Left lung (tissue), 4 donors: ENCODE measurements at regions not wholly inside any gene's neighbourhood (a gene's known extent, or its start where the extent isn't known, plus 50 kb on each side); places are given as distances from the start of the nearest gene placed in this dataset.
"Not testable (repeated sequence)": the region's sequence is repeated elsewhere in the genome, so short reads cannot be mapped to it uniquely, and the experiment has no call there.

Source experiments
- ATAC-seq: fragments of 200-7000 bp; cut with Tn5 transposase; one replicate; pipeline ENCODE4 v1.9.1; 2020; ENCODE audit warnings: moderate library complexity
- DNase-seq, 4 donors: peaks; one replicate each; pipeline ENCODE4 v3.0.0-alpha.2; 2013 to 2020
- H3K27ac ChIP-seq, 2 donors: fragments of 200-600 bp; sonication (generic) in 1 of 2; one replicate each; pipeline versions ENCODE4 v1.5.0 to v1.8.0; 2020 to 2021
- H3K27me3 ChIP-seq, 2 donors: fragments of 200-600 bp; sonication (generic) in 1 of 2; one replicate each; pipeline versions ENCODE4 v1.5.0 to v1.8.0; 2020 to 2021
- H3K36me3 ChIP-seq, 2 donors: fragments of 200-600 bp; sonication (generic) in 1 of 2; one replicate each; pipeline versions ENCODE4 v1.5.0 to v1.8.0; 2020 to 2021
- H3K4me1 ChIP-seq, 2 donors: fragments of 200-600 bp; one replicate each; pipeline ENCODE4 v1.8.0; 2021
- H3K4me3 ChIP-seq, 2 donors: fragments of 200-600 bp; sonication (generic) in 1 of 2; one replicate each; pipeline versions ENCODE4 v1.5.0 to v1.8.0; 2020 to 2021; ENCODE audit warnings: mild to moderate bottlenecking in 1 of 2
- H3K9me3 ChIP-seq, 2 donors: fragments of 200-600 bp; sonication (generic) in 1 of 2; one replicate each; pipeline versions ENCODE4 v1.5.0 to v1.8.0; 2020 to 2021
- CTCF ChIP-seq, 2 donors: fragments of 200-600 bp; sonication (generic) in 1 of 2; IDR thresholded peaks; one replicate each; pipeline versions ENCODE4 v1.5.0 to v1.8.0; 2021; ENCODE audit warnings: antibody characterized with exemption in 2 of 2
- intact Hi-C, 2 donors: fragments of 100-400 bp; cut with DNase I; formaldehyde crosslinking; loops; one replicate each; pipeline versions ENCODE4 v1.11.2 to v1.14.2; 2022
- donor health status: DM: no; HTN: yes; CAD: no.
- donor health status: DM: no; HTN: no; CAD: no.

DNA sequence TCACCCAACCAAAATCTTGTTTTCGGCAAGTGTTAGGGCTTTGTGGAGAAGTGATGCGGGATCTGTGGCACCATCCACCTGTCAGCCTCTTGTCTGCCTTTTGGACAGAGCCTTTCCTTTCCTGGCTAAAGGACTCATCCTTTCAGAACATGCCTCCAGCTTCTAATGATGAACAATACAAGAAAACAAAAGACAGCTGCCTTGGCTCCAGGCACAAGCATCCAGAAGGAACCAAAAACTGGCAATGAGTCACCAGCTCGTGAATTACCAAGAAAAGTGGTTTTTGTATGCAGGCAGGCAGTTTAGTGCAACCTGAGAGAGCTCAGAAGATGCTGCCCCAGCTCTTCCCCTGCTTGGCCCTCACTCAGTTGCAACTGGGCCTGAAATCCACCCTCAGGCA lies 84.6 kb upstream of the NAMPT start:
- Histone ChIP-seq H3K27me3 (no peaks in the 10 kb centered on the region), H3K27ac (no peak overlapping the region), H3K36me3 (no peaks in the 10 kb centered on the region), H3K4me1 (peaks cover 0 to 53% of the 10 kb centered on the region in 2 donors), H3K9me3 (no peaks in the 10 kb centered on the region), H3K4me3 (no peak overlapping the region)
- DNase-seq, result no peak
- intact Hi-C loops, result no loop called here
- no peak for ATAC-seq
- no peak for TF ChIP-seq CTCF (IDR thresholded peaks at IDR 0.05)

DNA sequence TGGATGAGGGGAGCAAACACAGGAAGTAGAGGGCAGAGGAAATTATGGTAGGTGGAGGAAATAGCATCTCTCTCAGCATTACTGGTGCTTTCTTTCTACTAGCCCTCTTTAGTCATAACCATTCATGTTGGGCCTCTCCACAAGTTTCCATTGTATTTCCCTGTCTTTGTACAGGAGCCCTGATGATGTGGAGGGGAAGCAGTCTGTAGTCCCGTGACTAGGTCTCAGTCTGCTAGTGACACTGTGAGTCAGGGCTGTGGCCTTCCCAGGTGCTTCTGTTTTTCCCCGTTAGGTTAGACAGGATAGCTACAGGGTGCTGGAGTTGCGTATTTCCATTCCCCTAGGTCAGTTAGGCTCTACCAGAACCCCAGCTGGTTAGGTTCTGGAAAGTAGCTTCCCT lies 82.9 kb upstream of the NAMPT start:
- H3K27ac ChIP-seq, result peak overlapping the region in 1 of 2 donors; percentile 79
- TF ChIP-seq CTCF (IDR thresholded peaks at IDR 0.05), result no peak
- H3K9me3 ChIP-seq, result no peaks in the 10 kb centered on the region
- intact Hi-C loops, result no loop called here
- H3K4me3 ChIP-seq, result no peak overlapping the region
- no peak for DNase-seq
- H3K27me3 ChIP-seq, result no peaks in the 10 kb centered on the region
- H3K4me1 ChIP-seq, result peaks cover 0 to 53% of the 10 kb centered on the region in 2 donors
- ATAC-seq, result no peak
- H3K36me3 ChIP-seq, result no peaks in the 10 kb centered on the region

DNA sequence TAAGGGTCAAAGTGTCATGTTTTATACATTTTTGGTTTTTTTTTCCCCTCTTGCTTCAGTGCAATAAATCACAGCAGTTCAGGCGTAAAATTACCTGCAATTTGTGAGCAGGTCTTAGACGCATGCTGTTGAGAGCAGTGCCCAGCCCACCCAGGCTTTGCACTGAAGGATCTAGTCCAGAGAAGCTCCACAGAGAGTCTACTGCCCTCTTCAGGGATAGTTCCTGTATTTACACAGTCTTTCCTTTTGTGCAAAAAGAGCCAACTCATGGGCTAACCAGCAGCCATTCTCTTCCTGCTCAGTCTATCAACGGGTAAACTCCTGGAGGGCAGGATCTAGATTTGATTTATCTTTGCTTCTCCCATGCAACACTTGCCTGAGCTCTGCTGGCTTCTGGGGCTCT lies 82.2 kb upstream of the NAMPT start:
- peak in 1 of 2 donors; percentile 18 for TF ChIP-seq CTCF (IDR thresholded peaks at IDR 0.05)
- Histone ChIP-seq H3K4me1 (peaks cover 0 to 53% of the 10 kb centered on the region in 2 donors), H3K27me3 (no peaks in the 10 kb centered on the region), H3K9me3 (no peaks in the 10 kb centered on the region), H3K36me3 (no peaks in the 10 kb centered on the region), H3K27ac (peak overlapping the region in 1 of 2 donors; percentile 79), H3K4me3 (no peak overlapping the region)
- intact Hi-C loops, result no loop called here
- no peak for DNase-seq
- ATAC-seq, result peak; percentile 57

GRCh38 chr7:106365252-106366005 lies 80.6 kb upstream of the NAMPT start:
- TF ChIP-seq CTCF (IDR thresholded peaks at IDR 0.05), result no peak
- H3K27me3 ChIP-seq, result no peaks in the 10 kb centered on the region
- peaks cover 0 to 49% of the 10 kb centered on the region in 2 donors for H3K4me1 ChIP-seq
- H3K4me3 ChIP-seq, result no peak overlapping the region
- intact Hi-C loops, result no loop called here
- DNase-seq (peak in 2 of 4 donors; percentile 46 to 61), ATAC-seq (peak; percentile 83)
- no peaks in the 10 kb centered on the region for H3K36me3 ChIP-seq
- H3K27ac ChIP-seq, result peak overlapping the region in 1 of 2 donors; percentile 79
- no peaks in the 10 kb centered on the region for H3K9me3 ChIP-seq

GRCh38 chr7:106362507-106362906 lies 77.7 kb upstream of the NAMPT start:
- intact Hi-C loops, H3K27me3 ChIP-seq, ATAC-seq, H3K4me3 ChIP-seq, DNase-seq, H3K27ac ChIP-seq, H3K36me3 ChIP-seq, H3K9me3 ChIP-seq: not testable (repeated sequence)
- peaks cover 0 to 36% of the 10 kb centered on the region in 2 donors for H3K4me1 ChIP-seq
